ENCODE measurements at regions not wholly inside any gene's neighbourhood (a gene's known extent, or its start where the extent isn't known, plus 50 kb on each side); places are given as distances from the start of the nearest gene placed in this dataset.

GRCh38 chr15:93709708-93710107, 521.7 kb upstream of the MCTP2 start:
- TF ChIP-seq CTCF (IDR thresholded peaks at IDR 0.05): no peak
- TF ChIP-seq POLR2A (IDR thresholded peaks at IDR 0.05): no peak
